GM18508 (cell line): ENCODE measurements at regions not wholly inside any gene's neighbourhood (a gene's known extent, or its start where the extent isn't known, plus 50 kb on each side); places are given as distances from the start of the nearest gene placed in this dataset.
"Not testable (repeated sequence)": the region's sequence is repeated elsewhere in the genome, so short reads cannot be mapped to it uniquely, and the experiment has no call there.

Source experiments
- ATAC-seq: cut with Tn5 transposase; IDR thresholded peaks from one replicate; pipeline ENCODE4 v1.9.1; 2021; ENCODE audit warnings: moderate number of reproducible peaks; ENCODE audit not compliant: insufficient read depth, unreplicated experiment

- no peak for ATAC-seq
Observed at GRCh38 chr4:71841336-71841735, 57.5 kb upstream of the GC start.

GRCh38 chr4:71847300-71847699, 63.4 kb upstream of the GC start:
- no peak for ATAC-seq

GRCh38 chr4:71855944-71856343, 72.1 kb upstream of the GC start:
- no peak for ATAC-seq

- ATAC-seq = no peak
Observed at GRCh38 chr4:71857713-71858451, 74.0 kb upstream of the GC start.

- no peak for ATAC-seq
Observed at GRCh38 chr4:71860643-71861042, 76.8 kb upstream of the GC start.

GRCh38 chr4:71862315-71862714, 78.4 kb upstream of the GC start:
- no peak for ATAC-seq

GRCh38 chr4:71863457-71863856, 79.6 kb upstream of the GC start:
- no peak for ATAC-seq

- ATAC-seq = no peak
Observed at GRCh38 chr4:71864380-71864779, 80.5 kb upstream of the GC start.

GRCh38 chr4:71866212-71866885, 82.5 kb upstream of the GC start:
- no peak for ATAC-seq

- ATAC-seq = no peak
Observed at GRCh38 chr4:71867598-71867997, 83.7 kb upstream of the GC start.

GRCh38 chr4:71870456-71870855, 86.6 kb upstream of the GC start:
- ATAC-seq = no peak

- ATAC-seq = no peak
Observed at GRCh38 chr4:71872221-71872620, 88.3 kb upstream of the GC start.

- ATAC-seq = no peak
Observed at GRCh38 chr4:71872767-71873415, 89.0 kb upstream of the GC start.

- no peak for ATAC-seq
Observed at GRCh38 chr4:71878376-71878775, 94.5 kb upstream of the GC start.

GRCh38 chr4:71882113-71882841, 98.4 kb upstream of the GC start:
- ATAC-seq = no peak

- ATAC-seq = not testable (repeated sequence)
Observed at GRCh38 chr4:71900366-71900765, 116.5 kb upstream of the GC start.

- not testable (repeated sequence) for ATAC-seq
Observed at GRCh38 chr4:71905594-71905993, 121.7 kb upstream of the GC start.

- ATAC-seq = no peak
Observed at GRCh38 chr4:71906096-71906495, 122.2 kb upstream of the GC start.

GRCh38 chr4:71907071-71907470, 123.2 kb upstream of the GC start:
- ATAC-seq = no peak

- ATAC-seq = peak; percentile 77
Observed at GRCh38 chr4:71907782-71908181, 123.9 kb upstream of the GC start.

- no peak for ATAC-seq
Observed at GRCh38 chr4:71913275-71913674, 118.5 kb upstream of the NPFFR2 start.
